T-helper 1 cell treated with Interleukin-12 subunit alpha and Interleukin-12 subunit beta and Interleukin-4 antibody, amounts not matched to agents 30 ng/mL and 1 ng/mL, for 36 hours (primary cell): ENCODE measurements at regions not wholly inside any gene's neighbourhood (a gene's known extent, or its start where the extent isn't known, plus 50 kb on each side); places are given as distances from the start of the nearest gene placed in this dataset.
"Not testable (repeated sequence)": the region's sequence is repeated elsewhere in the genome, so short reads cannot be mapped to it uniquely, and the experiment has no call there.

Source experiments
- intact Hi-C: fragments of 100-400 bp; cut with micrococcal nuclease; formaldehyde crosslinking; loops from one replicate; pipeline ENCODE4 v1.15.1; 2024

- intact Hi-C loops: no loop called here
Observed at GRCh38 chr7:12884856-12885440, 197.5 kb downstream of the ARL4A start.

DNA sequence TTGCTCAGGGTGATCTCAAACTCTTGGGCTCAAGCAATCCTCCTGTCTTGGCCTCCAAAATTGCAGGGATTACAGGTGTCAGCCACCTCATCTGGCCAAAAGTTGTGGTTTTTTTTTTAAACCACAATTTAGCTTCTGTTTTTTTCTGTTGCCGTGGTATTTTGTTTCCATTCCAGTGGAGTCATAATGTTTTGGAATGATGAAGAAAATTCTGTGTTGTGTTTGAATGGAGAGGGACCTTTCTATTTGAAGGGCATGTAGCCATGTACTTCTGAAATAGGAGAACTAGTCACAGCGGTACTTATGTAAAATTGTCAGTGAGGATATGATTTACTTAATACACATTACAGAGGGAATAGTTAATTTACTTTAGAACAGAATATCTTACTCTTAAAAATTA, 201.3 kb downstream of the ARL4A start:
- intact Hi-C loops: no loop called here

DNA sequence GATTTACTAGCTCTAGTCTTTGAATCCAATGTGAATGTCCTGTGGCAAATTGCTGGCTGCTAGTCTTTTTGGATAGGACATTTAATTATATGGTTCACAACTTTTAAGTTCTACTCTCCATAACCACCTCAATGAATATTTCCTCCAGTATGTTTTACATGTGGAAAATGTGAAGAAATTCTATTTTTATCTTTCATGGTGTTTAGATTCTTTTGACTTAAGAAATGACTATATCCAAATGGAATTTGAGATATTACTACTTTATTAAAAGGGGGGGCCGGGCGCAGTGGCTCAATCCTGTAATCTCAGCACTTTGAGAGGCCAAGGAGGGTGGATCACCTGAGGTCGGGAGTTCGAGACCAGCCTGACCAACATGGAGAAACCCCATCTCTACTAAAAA, 202.0 kb downstream of the ARL4A start:
- intact Hi-C loops: no loop called here

- intact Hi-C loops: no loop called here
Observed at GRCh38 chr7:12890586-12890985, 203.2 kb downstream of the ARL4A start.

GRCh38 chr7:12893292-12893691, 205.9 kb downstream of the ARL4A start:
- intact Hi-C loops: no loop called here

DNA sequence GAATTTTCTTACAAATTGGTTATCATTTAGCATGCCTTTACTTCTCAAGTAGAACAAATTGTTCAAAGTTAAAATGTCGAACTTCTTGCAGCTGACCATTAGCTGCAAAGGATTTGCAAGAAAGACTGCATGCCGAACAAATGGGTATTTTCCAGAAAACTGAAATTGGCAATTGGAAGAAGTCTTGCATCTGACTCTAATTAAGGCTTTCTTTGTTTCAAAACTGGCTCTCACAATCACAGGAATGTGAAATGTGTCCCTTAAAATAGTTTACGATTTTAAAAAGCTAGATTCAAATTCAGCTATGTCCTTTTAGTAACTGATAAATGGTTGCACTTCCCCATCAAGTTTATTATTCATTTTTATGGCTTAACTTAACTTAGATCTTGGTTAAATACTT, 207.9 kb downstream of the ARL4A start:
- intact Hi-C loops: no loop called here

- intact Hi-C loops: no loop called here
Observed at GRCh38 chr7:12896316-12896715, 208.9 kb downstream of the ARL4A start.

- intact Hi-C loops: no loop called here
Observed at GRCh38 chr7:12898004-12898403, 210.6 kb downstream of the ARL4A start.

GRCh38 chr7:12898620-12899019, 211.2 kb downstream of the ARL4A start:
- intact Hi-C loops: no loop called here

- intact Hi-C loops: no loop called here
Observed at GRCh38 chr7:12905671-12906070, 218.2 kb downstream of the ARL4A start.

DNA sequence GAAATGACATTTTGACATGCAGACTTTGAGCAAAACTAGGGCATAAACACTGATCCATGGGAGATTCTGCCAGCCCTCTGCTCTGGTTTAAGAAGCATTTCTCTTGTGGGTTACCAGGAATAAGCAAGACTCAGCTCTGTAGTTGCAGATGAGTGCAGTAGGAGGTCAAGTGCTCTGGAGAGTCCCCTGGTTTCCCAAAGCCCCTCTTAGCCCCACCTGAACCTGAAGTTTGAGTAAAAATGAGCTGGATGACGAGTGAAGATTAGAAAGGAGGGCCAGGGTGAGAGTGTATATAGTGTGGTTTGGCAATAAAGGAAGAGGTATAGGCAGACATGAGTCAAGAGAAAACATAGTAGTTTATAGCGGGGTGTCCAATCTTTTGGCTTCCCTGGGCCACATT, 220.3 kb downstream of the ARL4A start:
- intact Hi-C loops: no loop called here

GRCh38 chr7:12909483-12909882, 222.1 kb downstream of the ARL4A start:
- intact Hi-C loops: no loop called here

DNA sequence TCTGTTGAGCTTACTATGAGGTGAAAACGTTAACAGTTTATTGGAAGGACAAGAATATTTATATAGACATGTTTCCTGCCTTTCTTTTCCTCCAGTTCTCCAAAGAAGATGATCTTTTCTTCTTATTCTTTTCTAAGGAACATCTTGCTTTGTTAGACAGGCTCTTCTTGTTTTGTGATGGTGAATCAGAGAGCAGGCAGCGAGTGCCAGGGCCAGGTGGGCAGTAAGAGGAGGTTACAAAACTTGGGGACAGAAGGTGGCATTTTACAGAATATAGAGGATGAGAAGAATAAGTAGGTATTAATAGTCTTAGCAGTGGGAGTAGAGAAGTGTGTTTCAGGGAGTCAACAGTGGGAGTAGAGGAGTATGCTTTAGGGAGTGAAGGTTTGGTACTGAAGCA, 223.6 kb downstream of the ARL4A start:
- intact Hi-C loops: no loop called here

DNA sequence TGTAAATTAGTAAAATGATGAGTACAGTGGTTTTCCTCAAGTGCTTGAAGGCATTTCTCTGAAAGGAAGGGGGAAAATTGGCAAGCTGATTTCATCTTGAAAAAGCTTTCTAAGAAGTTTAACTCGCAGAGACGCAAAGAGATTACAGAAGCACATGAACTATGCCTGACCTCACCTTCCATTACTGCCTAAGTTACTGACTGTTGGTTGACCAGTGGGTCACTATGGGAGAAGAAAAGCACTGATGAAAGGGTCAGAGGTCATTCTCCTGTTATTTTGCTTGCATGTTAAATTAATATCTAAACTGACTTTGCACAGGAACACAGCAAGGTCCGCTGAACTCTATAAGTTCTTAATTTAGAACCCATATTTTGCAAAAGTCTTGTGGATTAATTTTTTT, 225.6 kb downstream of the ARL4A start:
- intact Hi-C loops: no loop called here

- intact Hi-C loops: no loop called here
Observed at GRCh38 chr7:12917801-12918200, 230.4 kb downstream of the ARL4A start.

- intact Hi-C loops: no loop called here
Observed at GRCh38 chr7:12921751-12922345, 234.4 kb downstream of the ARL4A start.

- intact Hi-C loops: no loop called here
Observed at GRCh38 chr7:12923971-12924370, 236.5 kb downstream of the ARL4A start.

DNA sequence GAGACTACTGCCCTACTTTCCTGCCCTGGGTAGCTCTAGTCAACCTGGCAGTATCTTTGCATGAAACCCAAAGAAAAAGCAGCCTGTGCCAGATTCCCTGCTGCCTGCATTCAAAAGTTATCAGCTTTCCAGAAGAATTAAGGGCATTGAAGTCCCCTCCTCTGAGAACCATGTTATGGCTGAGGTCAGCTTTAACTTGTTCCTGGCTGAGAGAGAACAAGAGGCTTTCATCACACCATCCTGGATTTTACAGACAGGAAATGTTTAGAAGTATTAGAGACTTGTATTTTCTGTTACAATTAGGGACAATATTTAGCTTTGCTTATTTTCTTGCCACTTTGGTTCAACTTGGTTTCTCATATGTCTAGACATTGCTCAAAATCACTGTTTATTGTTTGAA, 238.8 kb downstream of the ARL4A start:
- intact Hi-C loops: no loop called here

DNA sequence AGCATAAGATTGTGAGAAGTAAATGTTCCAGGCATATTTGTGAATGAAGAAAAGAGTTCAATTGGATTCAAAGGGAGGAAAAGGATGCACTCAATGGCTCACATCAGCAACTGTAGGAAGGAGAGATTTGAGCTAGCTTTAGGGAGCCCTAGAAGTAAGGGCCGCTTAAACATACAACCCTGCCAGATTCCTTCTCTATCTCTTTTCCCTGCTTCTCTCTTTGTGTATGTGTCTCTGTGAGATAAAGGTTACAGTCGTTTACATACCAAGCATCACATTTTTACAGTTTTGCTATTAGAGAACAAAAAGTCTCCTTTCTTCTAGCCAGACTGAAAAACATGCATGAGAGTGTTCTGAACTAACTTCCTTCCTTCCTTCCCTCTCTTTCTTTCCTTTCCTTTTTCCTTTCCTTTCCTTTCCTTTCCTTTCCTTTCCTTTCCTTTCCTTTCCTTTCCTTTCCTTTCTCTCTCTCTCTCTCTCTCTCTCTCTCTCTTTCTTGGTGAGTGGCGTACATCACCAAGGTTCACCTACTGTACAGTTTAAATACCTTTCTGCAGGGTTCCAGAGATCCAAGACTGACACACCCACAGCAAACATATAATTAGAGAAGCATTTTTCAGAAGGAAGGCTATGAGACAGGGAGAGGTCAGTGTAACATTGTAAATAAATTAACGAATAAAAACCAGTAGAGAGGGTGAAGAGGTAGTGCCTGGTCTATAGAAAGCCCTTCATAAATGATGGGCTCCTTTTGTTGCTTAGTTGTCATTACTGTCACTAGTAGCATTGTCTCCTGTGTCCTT, 240.4 kb downstream of the ARL4A start:
- intact Hi-C loops: no loop called here

GRCh38 chr7:12929476-12930140, 242.2 kb downstream of the ARL4A start:
- intact Hi-C loops: no loop called here

GRCh38 chr7:12930534-12930933, 243.1 kb downstream of the ARL4A start:
- intact Hi-C loops: no loop called here

DNA sequence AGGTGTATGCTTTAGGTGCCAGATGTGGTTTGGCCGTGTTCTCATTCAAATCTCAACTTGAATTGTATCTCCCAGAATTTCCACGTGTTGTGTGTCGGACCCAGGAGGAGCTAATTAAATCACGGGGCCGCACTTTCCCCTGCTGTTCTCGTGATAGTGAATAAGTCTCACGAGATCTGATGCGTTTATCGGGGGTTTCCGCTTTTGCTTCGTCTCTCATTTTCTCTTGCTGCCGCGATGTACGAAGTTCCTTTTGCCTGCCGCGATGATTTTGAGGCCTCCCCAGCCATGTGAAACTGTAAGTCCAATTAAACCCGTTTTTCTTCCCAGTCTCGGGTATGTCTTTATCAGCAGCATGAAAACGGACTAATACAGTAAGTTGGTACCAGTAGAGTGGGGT, 244.0 kb downstream of the ARL4A start:
- intact Hi-C loops: not testable (repeated sequence)
